Caco-2 (cell line): ENCODE measurements at regions not wholly inside any gene's neighbourhood (a gene's known extent, or its start where the extent isn't known, plus 50 kb on each side); places are given as distances from the start of the nearest gene placed in this dataset.

ENCODE experiments used
- BruUV-seq: library from RNA; stranded (reverse); fragments of 400-500 nt; replicated peaks from 2 replicates; lab custom pipeline; 2021; lab: Mats Ljungman, UMichigan
- CTCF ChIA-PET: fragments of 300-600 bp; sonication (Branson Sonifier 250); formaldehyde crosslinking; loops from one replicate; lab custom pipeline; 2022; ENCODE audit warnings: antibody characterized with exemption; lab: Charles Lee
- POLR2A ChIA-PET: fragments of 300-600 bp; sonication (Branson Sonifier 250); formaldehyde crosslinking; loops from one replicate; lab custom pipeline; 2022; ENCODE audit warnings: antibody characterized with exemption; lab: Charles Lee
- DNase-seq, 2 experiments: peaks; one replicate each; pipeline versions ENCODE4 v3.0.0 to v3.0.0-alpha.2; 2020 to 2022
- H3K27me3 ChIP-seq: replicated peaks from 2 replicates; pipeline ENCODE4 v1.6.0; 2011; ENCODE audit warnings: low read length; ENCODE audit not compliant: control insufficient read depth, insufficient read depth
- H3K36me3 ChIP-seq: 2 replicates; pipeline ENCODE4 v1.5.1; 2011; ENCODE audit warnings: low read length; ENCODE audit not compliant: control insufficient read depth, insufficient read depth
- H3K4me1 ChIP-seq: fragments of 250-450 bp; sonication (Bioruptor Pico); 2 replicates; pipeline ENCODE4 v1.5.1; 2020; ENCODE audit warnings: mild to moderate bottlenecking
- H3K4me3 ChIP-seq: 2 replicates; pipeline ENCODE4 v1.5.1; 2011; ENCODE audit warnings: low read depth, mild to moderate bottlenecking, control low read depth, low read length
- H3K9me3 ChIP-seq: fragments of 250-450 bp; sonication (Bioruptor Pico); 2 replicates; pipeline ENCODE4 v1.5.1; 2020; ENCODE audit warnings: mild to moderate bottlenecking, moderate library complexity
- H3K27ac Mint-ChIP-seq: one replicate; pipeline ENCODE4 v1.8.0; 2022; ENCODE audit warnings: mixed read lengths; ENCODE audit not compliant: unreplicated experiment
- H3K27me3 Mint-ChIP-seq: one replicate; pipeline ENCODE4 v1.8.0; 2022; ENCODE audit warnings: mixed read lengths; ENCODE audit not compliant: insufficient read depth, unreplicated experiment
- H3K36me3 Mint-ChIP-seq: one replicate; pipeline ENCODE4 v1.8.0; 2022; ENCODE audit warnings: mild to moderate bottlenecking, mixed read lengths; ENCODE audit not compliant: insufficient read depth, unreplicated experiment
- H3K4me1 Mint-ChIP-seq: one replicate; pipeline ENCODE4 v1.8.0; 2022; ENCODE audit warnings: low read depth, mixed read lengths; ENCODE audit not compliant: unreplicated experiment
- H3K4me3 Mint-ChIP-seq: one replicate; pipeline ENCODE4 v1.8.0; 2022; ENCODE audit warnings: mild to moderate bottlenecking, moderate library complexity, mixed read lengths; ENCODE audit not compliant: unreplicated experiment
- H3K9me3 Mint-ChIP-seq: one replicate; pipeline ENCODE4 v1.8.0; 2022; ENCODE audit warnings: mixed read lengths; ENCODE audit not compliant: unreplicated experiment
- CTCF ChIP-seq, 2 experiments: fragments of 200-600 bp in 1 of 2; IDR thresholded peaks; 1 replicate in 1 of 2; 2 replicates in 1 of 2; pipeline versions ENCODE4 v1.5.1 to v1.8.0; 2011 to 2022; ENCODE audit warnings: antibody characterized with exemption in 1 of 2, control low read depth in 1 of 2, inconsistent platforms in 1 of 2, low read depth in 1 of 2, low read length in 1 of 2, mild to moderate bottlenecking in 1 of 2, moderate library complexity in 1 of 2; ENCODE audit not compliant: insufficient read depth in 1 of 2, severe bottlenecking in 1 of 2, unreplicated experiment in 1 of 2
- intact Hi-C: fragments of 100-400 bp; cut with micrococcal nuclease; formaldehyde crosslinking; loops from one replicate; pipeline ENCODE4 v1.10.0; 2022; ENCODE audit not compliant: unreplicated experiment

DNA sequence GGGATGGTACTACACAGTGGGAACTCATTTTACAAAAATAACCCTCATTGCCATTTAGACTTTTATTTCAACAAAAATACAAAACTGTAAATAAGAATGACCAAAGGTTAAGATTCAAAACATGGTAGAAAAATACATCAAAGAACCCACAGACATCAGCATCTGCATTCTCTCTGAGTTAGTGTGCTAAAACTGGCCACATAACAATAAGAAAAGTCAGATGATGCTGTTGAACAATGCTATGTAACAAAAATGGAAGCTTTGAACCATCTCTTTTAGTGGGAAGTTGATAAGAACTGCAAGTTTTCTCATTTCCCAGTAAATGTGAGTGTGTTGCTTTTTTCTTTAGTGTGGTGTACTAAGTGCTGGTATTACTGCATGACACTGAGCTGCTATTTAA lies 888.4 kb upstream of the EPHA5 start:
- Histone ChIP-seq H3K9me3 (no peaks in the 10 kb centered on the region), H3K27me3 (no peaks in the 10 kb centered on the region), H3K4me1 (peaks cover 14% of the 10 kb centered on the region), H3K36me3 (no peaks in the 10 kb centered on the region), H3K4me3 (no peak overlapping the region)
- Mint-ChIP-seq H3K4me3 (no peak overlapping the region), H3K27me3 (no peaks in the 10 kb centered on the region), H3K27ac (no peak overlapping the region), H3K4me1 (peaks cover 8% of the 10 kb centered on the region), H3K36me3 (no peaks in the 10 kb centered on the region), H3K9me3 (no peaks in the 10 kb centered on the region)
- no peak for TF ChIP-seq CTCF (IDR thresholded peaks at IDR 0.05; ENCODE audit: insufficient read depth in 1 of 2, low read depth in 1 of 2, low read length in 1 of 2, severe bottlenecking in 1 of 2, unreplicated experiment in 1 of 2)
- no TSS peak for BruUV-seq
- no peak for DNase-seq
- intact Hi-C loops = no loop called here
- CTCF ChIA-PET = no interaction called here
- POLR2A ChIA-PET = no interaction called here

DNA sequence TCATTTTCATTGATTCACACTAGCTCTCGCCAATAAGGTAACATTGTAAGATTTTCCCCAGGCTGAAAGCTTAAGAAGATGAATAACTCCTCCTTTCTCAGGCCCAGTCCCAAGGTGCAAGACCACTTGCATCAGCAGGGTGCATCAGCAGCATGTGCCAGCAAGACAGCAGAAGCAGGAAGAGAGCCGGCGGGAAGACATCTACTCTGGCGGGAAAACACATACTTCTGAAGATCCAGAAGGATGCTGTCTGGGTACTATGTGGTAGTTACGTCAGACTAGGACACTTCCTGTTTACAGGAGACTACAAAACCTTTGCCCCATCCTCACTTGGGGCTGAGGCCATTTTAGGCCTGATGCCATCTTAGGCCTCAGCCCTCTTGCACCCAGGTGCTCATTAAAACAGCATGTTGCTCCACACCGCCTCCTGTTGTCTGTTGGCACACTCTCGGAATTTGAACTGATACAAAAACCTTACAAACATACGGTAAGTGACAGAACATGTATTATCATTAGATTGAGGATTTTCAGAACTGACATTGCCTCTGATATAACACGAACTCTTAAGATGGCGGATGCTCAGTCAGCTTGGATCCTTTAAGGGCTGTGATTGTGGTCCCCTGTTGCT lies 886.5 kb upstream of the EPHA5 start:
- no peak overlapping the region for H3K4me3 ChIP-seq
- no peaks in the 10 kb centered on the region for H3K9me3 ChIP-seq
- POLR2A ChIA-PET = no interaction called here
- no peak overlapping the region for H3K27ac Mint-ChIP-seq
- intact Hi-C loops = no loop called here
- no peaks in the 10 kb centered on the region for H3K9me3 Mint-ChIP-seq
- no peaks in the 10 kb centered on the region for H3K36me3 Mint-ChIP-seq
- BruUV-seq = no TSS peak
- H3K4me1 Mint-ChIP-seq = peaks cover 8% of the 10 kb centered on the region
- CTCF ChIA-PET = no interaction called here
- H3K27me3 Mint-ChIP-seq = no peaks in the 10 kb centered on the region
- DNase-seq = no peak
- no peak for TF ChIP-seq CTCF (IDR thresholded peaks at IDR 0.05; ENCODE audit: insufficient read depth in 1 of 2, low read depth in 1 of 2, low read length in 1 of 2, severe bottlenecking in 1 of 2, unreplicated experiment in 1 of 2)
- H3K4me1 ChIP-seq = peaks cover 14% of the 10 kb centered on the region
- H3K4me3 Mint-ChIP-seq = no peak overlapping the region
- no peaks in the 10 kb centered on the region for H3K36me3 ChIP-seq
- H3K27me3 ChIP-seq = no peaks in the 10 kb centered on the region

DNA sequence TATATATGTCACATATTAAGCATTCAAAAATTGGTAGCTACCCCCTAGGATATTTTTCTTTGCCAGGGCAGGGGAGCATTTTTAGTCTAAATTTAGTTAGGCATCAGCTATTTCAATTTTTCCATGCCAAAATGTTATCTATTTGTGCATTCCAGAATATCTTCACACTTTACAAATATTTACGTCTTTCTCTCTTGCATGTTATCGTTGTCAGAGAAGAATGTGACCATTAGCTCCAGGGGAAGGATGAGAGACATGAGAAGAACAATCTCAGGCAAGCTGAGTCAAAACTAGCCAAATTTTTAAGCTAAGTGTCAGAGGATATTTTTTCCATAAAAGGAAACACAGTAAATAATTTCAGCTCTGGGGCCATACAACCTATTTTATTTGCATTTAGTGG lies 885.0 kb upstream of the EPHA5 start:
- no TSS peak for BruUV-seq
- CTCF ChIA-PET = no interaction called here
- no peak overlapping the region for H3K4me3 Mint-ChIP-seq

More for the DNA sequence above, 885.0 kb upstream of the EPHA5 start:
- no peak for DNase-seq
- Histone ChIP-seq H3K4me3 (no peak overlapping the region), H3K36me3 (no peaks in the 10 kb centered on the region), H3K4me1 (peaks cover 14% of the 10 kb centered on the region), H3K9me3 (no peaks in the 10 kb centered on the region), H3K27me3 (no peaks in the 10 kb centered on the region)
- intact Hi-C loops = no loop called here
- Mint-ChIP-seq H3K4me1 (peaks cover 8% of the 10 kb centered on the region), H3K27me3 (no peaks in the 10 kb centered on the region), H3K36me3 (no peaks in the 10 kb centered on the region), H3K27ac (no peak overlapping the region), H3K9me3 (no peaks in the 10 kb centered on the region)
- TF ChIP-seq CTCF (IDR thresholded peaks at IDR 0.05; ENCODE audit: insufficient read depth in 1 of 2, low read depth in 1 of 2, low read length in 1 of 2, severe bottlenecking in 1 of 2, unreplicated experiment in 1 of 2) = no peak
- POLR2A ChIA-PET = no interaction called here
